ENCODE measurements at regions not wholly inside any gene's neighbourhood (a gene's known extent, or its start where the extent isn't known, plus 50 kb on each side); places are given as distances from the start of the nearest gene placed in this dataset.

DNA sequence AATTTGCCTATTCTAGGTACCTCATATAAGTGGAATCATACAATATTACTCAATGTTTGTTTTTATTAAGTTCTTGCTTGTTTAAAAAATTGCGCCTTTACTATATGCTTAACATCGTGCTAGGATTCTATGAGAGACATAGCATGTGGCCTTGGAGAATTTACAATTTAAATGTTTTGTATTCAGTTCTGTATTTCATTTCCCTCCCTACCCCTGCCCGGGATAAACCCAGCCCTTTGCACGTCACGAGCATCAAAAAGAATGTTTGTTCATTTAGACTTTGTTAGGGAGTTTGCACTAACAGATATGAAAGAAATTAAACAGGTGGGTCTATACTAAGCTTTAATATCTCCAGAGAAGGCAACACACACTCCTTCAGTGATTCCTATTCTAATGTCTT, 75.7 kb downstream of the C18orf54 start:
- no peak for DNase-seq

DNA sequence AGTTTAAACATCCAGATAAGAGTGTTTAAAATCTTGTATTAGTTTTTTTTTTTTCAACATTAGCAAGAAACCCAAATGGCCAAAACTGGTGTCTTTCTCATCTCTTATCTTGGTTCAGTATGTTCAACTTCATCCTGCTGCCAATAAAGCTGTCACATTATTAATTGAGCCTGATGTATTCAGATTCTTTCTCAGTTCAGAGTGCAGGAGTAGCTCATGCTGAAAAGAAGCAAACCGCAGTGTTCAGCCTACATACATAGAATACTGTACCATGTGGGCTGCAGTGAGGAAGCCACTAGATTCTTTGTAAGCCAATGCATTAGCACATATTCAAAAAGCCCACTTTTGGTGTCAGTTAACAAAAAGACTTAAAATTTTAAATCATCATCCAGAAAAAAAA, 76.2 kb downstream of the C18orf54 start:
- DNase-seq: no peak

DNA sequence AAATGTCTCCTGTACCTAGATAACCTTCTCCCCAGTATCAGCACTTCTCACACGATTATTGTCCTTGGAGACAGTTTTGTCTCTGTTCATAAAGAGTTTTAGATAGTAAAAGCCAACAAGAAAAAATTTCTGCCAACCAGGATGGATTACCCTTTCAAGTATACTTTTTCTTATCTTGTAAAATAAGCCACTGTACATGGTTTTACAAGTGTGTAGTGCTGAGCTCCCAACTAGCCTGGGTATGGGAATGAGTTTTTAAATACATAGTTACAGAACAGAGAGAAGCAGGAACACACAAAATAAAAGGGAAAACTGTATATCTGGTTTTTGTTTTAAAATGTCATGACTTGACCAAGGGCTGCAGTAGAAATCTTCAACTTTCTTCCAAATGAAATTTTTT, 76.7 kb downstream of the C18orf54 start:
- no peak for DNase-seq

DNA sequence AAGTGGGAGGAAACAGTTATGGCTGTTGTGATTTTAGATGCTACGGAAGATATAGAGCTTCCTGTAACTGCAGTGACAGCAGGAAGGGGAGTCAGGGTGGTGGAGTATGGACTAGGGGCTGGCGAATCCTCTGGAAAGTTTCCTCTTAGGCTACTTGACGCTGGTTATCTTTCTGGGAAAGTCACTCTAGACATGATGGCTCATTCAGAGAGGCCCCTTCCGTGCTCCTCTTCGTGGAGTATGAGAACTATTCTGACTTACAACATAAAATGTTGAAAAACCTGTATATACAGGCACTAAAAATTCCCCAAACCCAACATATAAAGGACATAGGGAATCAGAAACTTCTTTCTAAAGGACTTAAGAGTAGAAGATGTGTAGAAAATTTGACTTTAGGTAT, 78.8 kb downstream of the C18orf54 start:
- no peak for DNase-seq

DNA sequence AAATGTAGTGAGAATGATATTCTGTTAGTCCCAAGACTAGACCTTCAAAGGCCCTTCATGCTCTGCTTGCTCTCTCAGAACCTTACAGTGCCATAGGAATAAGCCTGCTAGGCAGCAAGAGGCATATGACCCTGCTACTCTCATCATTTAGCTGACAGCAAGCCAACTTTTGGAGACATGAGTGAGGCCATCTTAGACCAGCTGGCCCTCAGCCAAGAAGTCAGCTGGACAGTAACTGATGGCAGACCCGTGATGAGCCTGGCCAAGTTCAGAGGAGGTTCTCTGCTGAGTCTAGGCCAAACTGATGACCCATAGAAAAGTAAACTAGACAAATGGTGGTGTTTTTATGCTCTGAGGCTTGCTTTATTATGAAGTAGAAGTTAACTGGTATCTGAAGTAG, 82.6 kb downstream of the C18orf54 start:
- DNase-seq: no peak

DNA sequence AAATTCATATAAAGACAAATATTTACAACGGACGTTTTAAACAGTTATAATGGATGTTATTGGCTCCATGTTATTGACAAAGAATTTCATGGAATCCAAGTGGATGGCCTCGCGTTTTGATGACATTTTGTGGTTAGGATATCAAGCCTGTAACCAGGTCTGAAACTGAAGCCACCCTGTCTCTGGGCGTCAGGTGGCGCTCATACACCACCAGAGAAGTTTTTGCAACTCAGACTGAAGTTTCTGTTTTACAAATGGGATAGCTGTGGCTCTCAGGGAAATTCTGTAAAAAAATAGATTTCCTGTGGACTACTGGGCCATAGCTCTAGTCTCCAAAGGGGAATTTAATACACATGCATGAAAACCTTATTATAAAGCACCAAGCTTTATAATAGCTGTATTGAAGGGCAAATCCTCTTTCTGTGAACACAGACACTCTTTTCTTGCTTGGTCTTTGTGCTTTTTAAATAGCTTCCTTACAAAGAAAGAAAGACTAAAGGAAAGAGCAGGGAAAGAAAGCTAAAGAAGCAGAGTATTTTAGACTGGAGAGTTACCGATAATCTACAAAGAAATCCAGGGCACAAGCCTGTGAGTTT, 86.7 kb downstream of the C18orf54 start:
- DNase-seq: peak in 1 of 5 experiments; percentile 39

DNA sequence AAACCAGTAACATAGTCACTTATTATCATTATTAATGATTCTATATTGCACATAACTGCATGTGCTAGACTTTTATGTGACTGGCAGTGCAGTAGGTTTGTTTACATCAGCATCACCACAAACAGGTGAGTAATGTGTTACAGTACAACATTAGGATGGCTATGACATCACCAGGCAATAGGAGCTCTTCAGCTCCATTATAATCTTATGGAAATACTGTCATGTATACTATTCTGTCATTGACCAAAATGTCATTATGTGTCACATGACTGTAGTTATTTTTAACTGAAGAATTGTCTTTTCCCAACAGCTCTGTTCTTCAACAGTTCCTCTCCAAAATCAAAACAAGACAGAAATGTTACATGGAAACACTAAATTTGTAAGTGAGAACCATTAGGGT, 96.3 kb downstream of the C18orf54 start:
- DNase-seq: no peak

DNA sequence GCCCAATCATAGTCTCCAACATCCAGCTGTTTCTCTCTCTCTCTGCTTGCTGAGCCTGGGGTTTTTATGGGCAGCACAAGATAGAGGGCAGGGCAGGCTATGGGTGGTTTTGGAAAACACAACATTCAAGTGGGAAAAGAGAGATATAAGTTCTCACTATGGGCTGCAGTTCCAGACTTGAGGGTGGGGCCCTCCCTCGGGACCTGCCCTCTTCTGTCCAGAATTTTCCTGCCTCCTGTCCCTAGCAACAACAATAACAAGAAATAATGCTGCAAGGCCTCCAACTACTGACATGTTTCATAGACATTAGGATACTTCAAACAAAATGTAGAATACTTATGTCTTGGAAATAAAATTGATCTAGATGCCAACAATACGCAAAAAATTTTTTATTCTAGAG, 107.8 kb downstream of the C18orf54 start:
- no peak for DNase-seq

DNA sequence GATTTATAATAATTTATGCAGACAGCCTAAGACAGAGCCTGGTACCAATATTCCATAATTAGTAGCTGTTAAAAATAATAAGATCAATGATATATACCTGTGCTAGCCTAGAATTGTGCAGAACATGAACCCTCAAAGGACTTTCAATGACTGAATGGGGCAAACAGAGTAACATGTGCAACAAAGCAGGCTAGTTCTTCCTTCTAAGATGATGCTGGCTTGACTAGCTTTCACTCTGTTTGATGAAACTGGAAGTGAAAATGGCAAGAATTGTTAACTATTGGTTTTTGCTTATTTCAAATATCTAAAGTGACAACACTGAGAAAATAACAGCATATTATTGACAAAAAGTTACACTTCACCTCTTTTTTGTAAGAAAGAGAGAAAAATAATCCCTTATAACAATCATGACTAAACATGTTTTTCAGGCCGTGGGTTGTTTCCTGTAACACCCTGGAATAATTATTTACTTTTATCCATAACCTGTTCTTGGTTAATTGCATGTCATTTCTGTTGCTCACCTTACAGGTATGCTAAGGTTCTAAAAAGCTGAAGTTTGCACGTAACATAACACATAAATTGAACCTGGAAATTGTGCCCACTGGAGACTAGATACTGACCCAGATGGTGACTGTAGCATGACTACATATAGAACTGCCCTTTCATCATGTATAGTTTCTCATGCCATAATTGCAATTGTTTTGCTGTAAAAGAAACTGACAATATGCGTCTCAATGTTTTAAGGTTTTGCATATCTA, 108.7 kb downstream of the C18orf54 start:
- no peak for DNase-seq

DNA sequence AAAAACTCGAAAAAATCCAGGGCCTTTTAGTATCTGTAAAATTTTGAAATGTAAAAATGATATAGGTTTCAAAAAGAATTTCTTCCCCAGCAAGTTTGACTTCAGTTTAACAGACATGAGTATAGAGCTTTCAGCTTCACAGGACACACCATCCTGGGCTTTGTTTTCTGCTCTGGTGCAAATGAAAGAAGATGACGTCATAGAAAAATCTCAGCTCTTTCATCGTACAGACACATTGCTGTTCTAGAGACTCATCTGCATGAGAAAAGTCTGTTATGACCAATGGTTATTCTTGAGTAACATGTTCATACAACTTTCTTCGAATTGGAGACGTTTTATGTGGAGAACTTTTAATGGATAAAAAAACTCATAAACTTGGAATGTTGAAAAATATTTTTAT, 111.7 kb upstream of the DYNAP start:
- DNase-seq: no peak

DNA sequence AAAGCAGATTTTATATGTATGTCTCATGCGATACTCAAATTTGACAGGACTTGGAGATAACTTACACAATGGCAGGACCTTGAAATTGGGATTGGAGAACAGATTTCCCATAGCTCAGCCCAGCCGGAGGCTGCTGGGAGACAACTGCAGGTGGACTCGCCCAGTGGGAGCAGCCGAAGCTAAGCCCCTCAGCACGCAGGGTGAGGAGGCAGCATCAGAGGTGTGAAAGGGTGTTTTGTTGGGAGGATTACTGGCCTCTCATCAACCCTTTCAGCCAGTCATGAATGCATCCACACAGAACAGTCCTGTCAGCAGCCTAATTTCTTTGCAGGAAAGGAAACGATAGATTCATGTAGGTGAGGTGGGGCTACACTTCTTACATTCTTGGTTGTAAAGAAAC, 110.4 kb upstream of the DYNAP start:
- no peak for DNase-seq

DNA sequence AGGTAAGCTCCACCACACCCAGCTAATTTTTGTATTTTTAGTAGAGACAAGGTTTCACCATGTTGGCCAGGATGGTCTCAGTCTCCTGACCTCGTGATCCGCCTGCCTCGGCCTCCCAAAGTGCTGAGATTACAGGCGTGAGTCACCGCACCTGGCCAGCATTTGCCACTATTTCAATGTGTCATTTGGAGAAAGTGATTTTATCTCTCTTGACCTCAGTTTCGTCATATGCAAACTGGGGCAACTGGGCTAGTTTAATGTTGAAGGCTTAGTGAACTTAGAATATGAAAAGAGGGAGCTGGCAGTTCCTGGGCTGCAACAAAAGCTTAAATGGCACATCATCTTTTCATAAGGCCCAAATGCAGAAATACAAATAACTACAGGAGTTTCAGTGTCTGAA, 88.6 kb upstream of the DYNAP start:
- DNase-seq: peak in 1 of 5 experiments; percentile 7

DNA sequence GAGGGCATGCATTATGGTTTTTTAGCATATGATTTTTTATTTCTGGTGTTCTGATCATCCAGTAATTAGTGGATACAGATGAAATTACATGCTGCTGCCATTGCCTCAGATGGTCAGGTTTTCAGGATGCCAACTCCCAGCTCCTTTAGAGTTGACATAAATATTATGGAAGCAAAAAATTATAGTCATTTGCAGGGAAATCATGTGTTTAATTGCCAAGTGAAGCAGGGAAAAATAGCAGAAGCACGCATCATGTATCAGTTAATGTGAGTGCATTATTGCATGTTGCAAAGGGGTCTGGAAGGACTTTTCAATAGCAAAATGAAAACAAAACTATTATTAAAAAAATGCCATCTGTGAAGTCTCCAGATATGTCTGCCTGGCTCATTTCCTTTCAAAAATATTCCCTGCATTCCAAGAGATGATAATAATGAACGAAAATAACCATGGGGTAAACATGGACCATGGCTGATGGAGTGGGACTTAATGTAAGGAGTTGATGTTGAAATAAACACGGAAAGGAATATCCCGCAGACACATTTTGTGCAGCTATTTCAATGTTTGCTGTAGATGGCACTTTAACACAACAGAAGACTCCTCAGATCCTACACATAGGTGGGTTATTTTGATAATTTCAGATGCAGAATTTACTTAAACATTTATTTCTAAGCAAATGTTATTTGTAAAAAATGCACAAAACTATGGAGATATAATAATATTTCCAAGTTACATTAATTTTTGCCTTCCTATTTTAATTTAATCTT, 87.7 kb upstream of the DYNAP start:
- no peak for DNase-seq

DNA sequence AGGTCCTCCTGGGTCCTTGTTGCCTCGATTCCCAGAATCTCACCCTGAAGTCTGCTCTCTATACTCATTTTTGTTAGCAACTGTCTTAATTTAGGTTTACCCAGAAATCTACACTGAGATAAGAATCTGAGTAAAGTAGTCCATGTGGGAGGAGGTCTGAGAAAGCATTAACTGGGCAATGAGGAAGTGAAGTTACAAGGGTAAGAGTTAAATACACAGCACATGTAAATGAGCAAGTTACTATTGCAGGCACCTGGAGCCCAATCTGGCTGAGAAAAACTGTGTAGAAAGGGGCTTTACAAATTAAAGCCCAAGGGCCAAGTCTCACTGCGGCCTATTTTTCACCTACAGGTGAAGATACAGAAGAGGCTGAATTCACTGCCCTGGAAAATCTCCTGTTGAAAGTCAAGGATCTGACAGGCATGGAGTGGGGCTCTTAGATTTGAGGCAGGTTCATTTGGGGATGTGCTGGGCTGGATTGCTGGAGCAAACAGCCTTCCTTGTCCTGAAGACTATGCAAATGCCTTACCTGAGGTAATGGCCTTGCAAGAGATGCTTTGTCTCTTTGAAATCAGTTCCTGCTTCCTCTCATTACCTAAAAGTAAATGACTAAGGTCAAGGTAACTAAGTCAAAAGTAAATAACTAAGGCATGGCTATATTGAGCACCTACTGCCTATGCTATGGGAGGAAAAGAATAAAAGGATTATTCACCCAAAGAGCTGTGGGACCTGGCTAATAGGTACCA, 84.4 kb upstream of the DYNAP start:
- no peak for DNase-seq

DNA sequence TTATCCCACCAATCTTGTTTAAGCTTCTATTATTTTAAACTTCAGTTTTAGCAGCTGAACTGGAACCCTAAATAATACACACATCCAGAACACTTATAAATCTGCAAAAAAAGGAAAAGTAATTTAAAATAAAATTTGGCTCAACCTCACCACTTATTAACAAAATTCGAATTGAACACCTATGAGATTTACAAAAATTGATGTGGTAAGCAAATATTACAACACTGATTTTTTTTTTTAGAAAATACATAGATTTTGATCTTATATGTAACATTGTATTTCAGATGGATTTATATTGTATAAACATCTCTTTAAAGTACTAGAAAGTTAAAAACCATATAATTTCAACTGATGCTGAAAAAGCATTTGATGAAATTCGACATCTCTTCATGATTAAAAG, 81.3 kb upstream of the DYNAP start:
- DNase-seq: no peak

DNA sequence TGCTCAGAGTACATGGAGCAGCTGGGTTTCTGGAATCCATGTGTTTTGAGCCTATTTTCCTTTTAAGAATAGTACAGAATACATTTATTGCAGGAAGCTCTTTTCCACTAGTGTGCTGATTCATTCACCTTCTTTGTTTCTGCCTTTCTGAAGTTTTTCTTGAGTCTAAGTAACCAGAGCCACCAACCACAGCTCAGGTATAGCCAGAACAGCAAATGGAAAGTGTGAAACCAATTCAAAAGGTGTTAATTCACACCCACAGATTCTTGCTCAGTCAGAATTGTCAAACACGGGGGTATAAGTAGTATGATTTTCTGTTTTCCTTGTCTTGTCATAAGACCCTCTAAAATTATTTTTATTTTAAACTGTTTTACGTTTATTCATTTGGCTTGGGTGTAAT, 75.9 kb upstream of the DYNAP start:
- DNase-seq: no peak

DNA sequence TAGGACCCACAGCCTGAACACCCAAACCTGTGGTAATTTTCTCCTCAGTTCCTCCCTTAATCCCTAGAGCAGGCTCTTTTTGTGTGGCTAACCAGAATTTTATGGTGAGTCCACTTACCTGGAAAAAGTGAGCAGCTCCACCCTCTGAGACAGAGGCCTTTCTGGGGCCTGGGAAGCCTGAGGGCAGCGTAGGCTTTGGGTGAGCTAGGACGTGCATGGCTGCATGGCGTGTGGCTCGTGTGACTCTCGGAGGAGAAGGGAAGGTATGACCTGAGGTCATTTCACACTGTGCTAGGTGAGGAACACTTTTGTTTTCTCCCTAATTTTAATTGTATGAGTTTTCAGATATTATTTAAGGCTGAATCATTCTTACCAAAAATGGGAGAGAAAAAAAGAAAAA, 73.5 kb upstream of the DYNAP start:
- DNase-seq: no peak

DNA sequence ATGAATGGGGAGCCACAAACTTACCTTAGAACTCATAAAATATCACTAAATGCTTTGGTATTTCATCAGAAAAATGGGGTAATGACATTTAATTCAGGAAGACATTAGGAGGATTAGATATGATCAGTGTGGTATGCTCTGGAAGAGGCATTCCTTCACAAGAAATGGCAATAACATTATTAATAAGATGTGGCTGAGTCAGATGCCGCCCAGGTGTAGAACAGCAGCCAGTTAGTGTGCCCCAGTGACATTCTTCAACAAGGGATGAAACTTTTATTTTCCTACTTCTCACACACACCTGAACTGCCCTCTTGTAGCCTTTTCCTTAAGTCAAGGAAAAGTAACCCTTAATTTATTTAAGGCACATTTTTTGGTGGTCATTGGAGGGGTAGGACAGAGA, 69.2 kb upstream of the DYNAP start:
- DNase-seq: no peak

DNA sequence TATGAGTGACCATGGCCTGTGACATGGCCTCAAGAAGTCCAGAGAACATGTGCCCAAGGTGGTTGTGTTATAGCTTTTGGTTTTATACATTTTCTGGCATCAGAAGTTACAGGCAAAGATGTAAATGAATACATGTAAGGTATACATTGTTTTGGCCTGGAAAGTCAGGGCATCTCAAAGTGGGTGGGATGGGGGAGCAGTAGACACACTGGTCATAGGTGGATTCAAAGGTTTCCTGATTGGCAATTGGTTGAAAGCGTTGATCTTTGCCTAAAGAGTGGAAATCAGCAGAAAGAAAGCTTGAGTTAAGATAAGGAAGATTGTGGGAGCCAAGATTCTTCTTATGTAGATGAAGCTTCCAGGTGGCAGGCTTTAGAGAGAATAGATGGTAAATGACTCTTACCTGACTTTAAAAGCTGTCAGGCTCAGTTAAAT, 62.1 kb upstream of the DYNAP start:
- no peak for DNase-seq

DNA sequence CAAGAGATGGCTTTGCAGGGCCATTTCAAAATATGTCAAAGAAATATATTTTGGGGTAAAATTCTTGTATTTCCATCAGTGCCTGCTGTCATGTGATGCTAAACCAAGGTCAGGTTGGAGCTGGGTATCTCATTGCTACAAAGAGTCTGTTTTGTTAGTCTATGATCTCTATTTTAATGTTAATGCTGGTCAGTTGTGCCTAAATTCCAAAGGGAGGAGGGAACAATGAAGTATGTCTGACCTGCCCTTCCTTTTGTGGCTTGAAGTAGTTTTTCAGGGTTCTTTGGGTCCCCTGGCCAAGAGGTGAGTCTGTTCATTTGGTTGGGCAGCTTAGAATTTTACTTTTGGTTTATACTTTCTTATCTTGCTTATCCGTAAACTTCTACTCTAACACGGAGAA, 61.6 kb upstream of the DYNAP start:
- no peak for DNase-seq

DNA sequence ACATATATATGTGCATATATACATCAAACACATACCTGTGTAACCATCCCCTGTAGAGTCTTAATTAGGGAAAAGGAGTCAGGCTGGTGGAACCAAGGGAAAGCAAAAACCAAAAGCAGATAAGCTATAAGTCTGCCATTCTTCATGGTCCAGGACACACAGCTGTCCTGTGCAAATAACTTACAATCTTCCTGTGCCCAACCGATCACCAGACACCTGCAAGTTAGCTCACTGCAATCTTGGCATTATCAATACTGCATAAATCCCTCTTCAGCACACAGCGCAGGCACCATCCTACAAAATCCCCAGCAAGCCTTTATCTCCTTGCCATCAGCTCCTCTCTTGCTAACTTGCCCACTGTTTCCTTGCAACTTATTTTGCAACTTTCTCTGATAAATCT, 60.8 kb upstream of the DYNAP start:
- DNase-seq: no peak

DNA sequence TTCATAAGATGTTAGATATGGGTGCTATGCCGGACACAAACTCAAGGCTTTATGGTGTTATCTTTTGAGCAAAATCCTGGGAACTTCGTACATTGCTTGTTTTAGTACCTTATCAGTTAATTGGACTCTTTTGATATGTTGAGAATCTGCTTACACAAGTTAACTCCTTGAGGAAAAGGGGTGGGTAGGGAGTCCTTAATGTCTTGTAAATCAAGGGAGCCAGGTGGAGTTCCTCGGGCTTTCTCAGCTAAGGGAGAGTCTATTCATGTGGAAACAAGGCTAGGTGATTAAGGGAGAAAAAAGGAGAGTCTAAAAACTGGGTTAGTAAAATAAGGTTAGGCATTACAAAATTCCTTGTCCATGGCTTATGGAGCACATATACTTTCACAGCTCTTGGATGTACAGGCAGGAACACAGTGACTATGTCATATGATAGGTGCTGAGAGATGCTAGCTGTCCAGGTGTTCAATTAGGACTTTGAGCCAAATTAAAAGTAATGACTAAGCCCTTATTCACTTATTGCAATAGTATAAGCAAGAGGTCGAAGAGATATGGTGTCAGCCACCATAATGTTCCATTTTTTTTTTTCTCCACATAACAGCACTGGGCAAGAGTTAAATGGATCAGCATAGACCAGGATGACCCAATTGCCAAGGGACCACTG, 59.5 kb upstream of the DYNAP start:
- no peak for DNase-seq

DNA sequence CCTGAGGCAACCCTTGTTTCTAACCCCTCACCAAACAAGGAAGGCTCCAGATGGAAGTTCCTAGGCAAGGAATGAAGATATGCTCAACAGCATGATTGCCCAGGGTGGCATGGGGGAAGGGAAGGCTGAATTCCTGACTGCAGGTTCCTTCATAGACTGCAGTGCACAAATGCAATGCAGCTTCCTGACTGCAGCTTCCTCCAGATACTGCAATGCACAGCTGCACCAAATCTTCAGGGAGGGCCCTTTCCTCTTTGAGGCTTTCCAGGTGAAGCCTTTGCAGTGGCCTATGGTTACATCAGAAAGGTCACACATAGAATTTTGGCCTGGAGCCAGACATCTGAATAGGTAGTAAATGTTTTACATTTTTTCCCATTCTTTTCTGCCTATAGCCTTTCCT, 58.8 kb upstream of the DYNAP start:
- DNase-seq: no peak

Data from T-helper 2 cell (primary cell).